Breast epithelium (tissue), 4 donors: ENCODE measurements at regions not wholly inside any gene's neighbourhood (a gene's known extent, or its start where the extent isn't known, plus 50 kb on each side); places are given as distances from the start of the nearest gene placed in this dataset.

Experiments
- DNase-seq, 2 donors: peaks; one replicate each; pipeline ENCODE4 v3.0.0-alpha.2; 2019; ENCODE audit warnings: low spot score in 2 of 2
- H3K27ac ChIP-seq, 2 donors: fragments of 200-600 bp; sonication (generic) in 1 of 2; one replicate each; pipeline ENCODE4 v1.5.1; 2016 to 2019; ENCODE audit warnings: mild to moderate bottlenecking in 1 of 2
- H3K27me3 ChIP-seq, 2 donors: fragments of 200-600 bp; sonication (generic) in 1 of 2; one replicate each; pipeline versions ENCODE4 v1.5.1 to v1.6.0; 2017 to 2019; ENCODE audit warnings: control low read depth in 1 of 2, mild to moderate bottlenecking in 1 of 2
- H3K36me3 ChIP-seq: fragments of 200-600 bp; one replicate; pipeline ENCODE4 v1.5.1; 2019
- H3K4me1 ChIP-seq, 2 donors: fragments of 200-600 bp; sonication (generic); one replicate each; pipeline ENCODE4 v1.5.1; 2016 to 2019; ENCODE audit warnings: control low read depth in 1 of 2
- H3K4me3 ChIP-seq, 3 donors: fragments of 200-600 bp; sonication (generic); 1 replicate in 2 of 3; 2 replicates in 1 of 3; pipeline ENCODE4 v1.5.1; 2016 to 2019; ENCODE audit warnings: mild to moderate bottlenecking in 3 of 3, moderate library complexity in 2 of 3
- H3K9me3 ChIP-seq, 2 donors: fragments of 200-600 bp; sonication (generic) in 1 of 2; one replicate each; pipeline ENCODE4 v1.5.1; 2016 to 2019; ENCODE audit warnings: control low read depth in 1 of 2
- CTCF ChIP-seq, 3 donors: fragments of 450-650 bp; IDR thresholded peaks; one replicate each; pipeline ENCODE4 v1.5.1; 2016 to 2017; ENCODE audit warnings: antibody characterized with exemption in 3 of 3, mild to moderate bottlenecking in 3 of 3, moderate library complexity in 3 of 3
- POLR2A ChIP-seq: fragments of 450-650 bp; IDR thresholded peaks from one replicate; pipeline ENCODE4 v1.6.1; 2016; ENCODE audit warnings: antibody characterized with exemption, mild to moderate bottlenecking, moderate library complexity
- POLR2AphosphoS5 ChIP-seq, 3 donors: sonication (generic); formaldehyde crosslinking; IDR thresholded peaks; one replicate each; pipeline ENCODE4 v1.6.1; 2017; ENCODE audit warnings: antibody characterized with exemption in 3 of 3
- intact Hi-C: fragments of 100-400 bp; cut with DNase I; formaldehyde crosslinking; loops from one replicate; pipeline ENCODE4 v1.15.1; 2023; ENCODE audit warnings: low total_unique reads

GRCh38 chr2:34664266-34664665 lies 1065.2 kb upstream of the FAM98A start:
- no peaks in the 10 kb centered on the region for H3K27me3 ChIP-seq
- TF ChIP-seq POLR2A, result no peak
- no peak for TF ChIP-seq CTCF (IDR thresholded peaks at IDR 0.05)
- no peak for TF ChIP-seq POLR2AphosphoS5 (IDR thresholded peaks at IDR 0.05)

GRCh38 chr2:34663314-34663713 lies 1064.2 kb upstream of the FAM98A start:
- Histone ChIP-seq H3K27me3 (no peaks in the 10 kb centered on the region), H3K9me3 (no peaks in the 10 kb centered on the region), H3K4me1 (no peaks in the 10 kb centered on the region), H3K4me3 (no peak overlapping the region), H3K27ac (no peak overlapping the region), H3K36me3 (no peaks in the 10 kb centered on the region)
- DNase-seq, result no peak
- TF ChIP-seq POLR2AphosphoS5 (IDR thresholded peaks at IDR 0.05), result no peak
- TF ChIP-seq CTCF (IDR thresholded peaks at IDR 0.05), result no peak
- no peak for TF ChIP-seq POLR2A
- intact Hi-C loops, result no loop called here

More at GRCh38 chr2:34664266-34664665, 1065.2 kb upstream of the FAM98A start:
- Histone ChIP-seq H3K27ac (no peak overlapping the region), H3K4me1 (no peaks in the 10 kb centered on the region), H3K4me3 (no peak overlapping the region), H3K9me3 (no peaks in the 10 kb centered on the region), H3K36me3 (no peaks in the 10 kb centered on the region)
- intact Hi-C loops, result no loop called here
- no peak for DNase-seq

- no peaks in the 10 kb centered on the region for H3K36me3 ChIP-seq
- DNase-seq, result no peak
- H3K4me3 ChIP-seq, result no peak overlapping the region
- H3K27me3 ChIP-seq, result no peaks in the 10 kb centered on the region
- intact Hi-C loops, result no loop called here
- no peak overlapping the region for H3K27ac ChIP-seq
- H3K9me3 ChIP-seq, result no peaks in the 10 kb centered on the region
- no peaks in the 10 kb centered on the region for H3K4me1 ChIP-seq
- TF ChIP-seq POLR2A (no peak), POLR2AphosphoS5 (IDR thresholded peaks at IDR 0.05) (no peak), CTCF (IDR thresholded peaks at IDR 0.05) (no peak)
Measured at GRCh38 chr2:34660741-34661140, 1061.6 kb upstream of the FAM98A start.

GRCh38 chr2:34656632-34657031 lies 1057.5 kb upstream of the FAM98A start:
- intact Hi-C loops, result no loop called here

GRCh38 chr2:34652636-34653035 lies 1053.5 kb upstream of the FAM98A start:
- no peaks in the 10 kb centered on the region for H3K36me3 ChIP-seq
- intact Hi-C loops, result no loop called here
- no peak for DNase-seq

More at GRCh38 chr2:34656632-34657031, 1057.5 kb upstream of the FAM98A start:
- no peaks in the 10 kb centered on the region for H3K36me3 ChIP-seq
- TF ChIP-seq POLR2AphosphoS5 (IDR thresholded peaks at IDR 0.05), result no peak
- no peak for TF ChIP-seq POLR2A
- no peak for TF ChIP-seq CTCF (IDR thresholded peaks at IDR 0.05)
- DNase-seq, result no peak
- H3K9me3 ChIP-seq, result no peaks in the 10 kb centered on the region
- no peaks in the 10 kb centered on the region for H3K27me3 ChIP-seq
- H3K27ac ChIP-seq, result no peak overlapping the region
- H3K4me1 ChIP-seq, result no peaks in the 10 kb centered on the region
- H3K4me3 ChIP-seq, result no peak overlapping the region

More at GRCh38 chr2:34652636-34653035, 1053.5 kb upstream of the FAM98A start:
- Histone ChIP-seq H3K9me3 (no peaks in the 10 kb centered on the region), H3K4me1 (no peaks in the 10 kb centered on the region), H3K4me3 (no peak overlapping the region), H3K27me3 (no peaks in the 10 kb centered on the region), H3K27ac (no peak overlapping the region)
- TF ChIP-seq POLR2AphosphoS5 (IDR thresholded peaks at IDR 0.05) (no peak), POLR2A (no peak), CTCF (IDR thresholded peaks at IDR 0.05) (no peak)
